Neural cell (in vitro differentiated cells): ENCODE measurements at regions not wholly inside any gene's neighbourhood (a gene's known extent, or its start where the extent isn't known, plus 50 kb on each side); places are given as distances from the start of the nearest gene placed in this dataset.

Experiments used
- H2AFZ ChIP-seq: fragments of 200-600, 300-800 bp; sonication (generic), shearing (Covaris generic); 2 replicates; pipeline ENCODE4 v1.6.0; 2014; ENCODE audit warnings: low read depth, mild to moderate bottlenecking, antibody characterized with exemption, low read length, moderate library complexity
- H3F3A ChIP-seq: fragments of 200-600 bp; shearing (Covaris generic); 2 replicates; pipeline ENCODE4 v1.6.1; 2016; ENCODE audit warnings: mild to moderate bottlenecking, moderate library complexity, mixed read lengths, antibody characterized with exemption, low read length; ENCODE audit not compliant: insufficient read depth, poor library complexity, severe bottlenecking
- H3K27ac ChIP-seq: fragments of 200-600, 300-800 bp; sonication (generic), shearing (Covaris generic); 2 replicates; pipeline ENCODE4 v1.5.1; 2014; ENCODE audit warnings: mild to moderate bottlenecking, low read length, moderate library complexity
- H3K27me3 ChIP-seq: fragments of 300-800, 200-600 bp; sonication (generic), shearing (Covaris generic); 2 replicates; pipeline ENCODE4 v1.6.0; 2014; ENCODE audit warnings: mild to moderate bottlenecking, low read depth, low read length, moderate library complexity; ENCODE audit not compliant: insufficient read depth
- H3K36me3 ChIP-seq: fragments of 300-800, 200-600 bp; sonication (generic), shearing (Covaris generic); 2 replicates; pipeline ENCODE4 v1.5.1; 2014; ENCODE audit warnings: mild to moderate bottlenecking, antibody characterized with exemption, low read length, moderate library complexity; ENCODE audit not compliant: insufficient read depth
- H3K4me2 ChIP-seq: fragments of 300-800, 200-600 bp; sonication (generic), shearing (Covaris generic); 2 replicates; pipeline ENCODE4 v1.6.0; 2014; ENCODE audit warnings: mild to moderate bottlenecking, low read length
- H3K4me3 ChIP-seq: fragments of 300-800, 200-600 bp; sonication (generic), shearing (Covaris generic); 2 replicates; pipeline ENCODE4 v1.5.1; 2014; ENCODE audit warnings: mild to moderate bottlenecking, low read length, moderate library complexity
- H3K79me2 ChIP-seq: fragments of 200-600 bp; shearing (Covaris generic); replicated peaks from 2 replicates; pipeline ENCODE4 v1.6.0; 2014; ENCODE audit warnings: mild to moderate bottlenecking, low read length, moderate library complexity; ENCODE audit not compliant: insufficient read depth
- H3K9ac ChIP-seq: fragments of 300-800, 200-600 bp; sonication (generic), shearing (Covaris generic); 2 replicates; pipeline ENCODE4 v1.6.1; 2016; ENCODE audit warnings: mild to moderate bottlenecking, low read length, mixed read lengths
- H3K9me2 ChIP-seq: fragments of 200-600 bp; shearing (Covaris generic); 2 replicates; pipeline ENCODE4 v1.6.1; 2016; ENCODE audit warnings: mild to moderate bottlenecking, low read length, mixed read lengths; ENCODE audit not compliant: insufficient read depth
- H3K9me3 ChIP-seq: fragments of 200-600, 300-800 bp; sonication (generic), shearing (Covaris generic); 2 replicates; pipeline ENCODE4 v1.6.1; 2016; ENCODE audit warnings: mild to moderate bottlenecking, mixed run types, low read length, moderate library complexity, mixed read lengths
- H4K20me1 ChIP-seq: fragments of 200-600 bp; shearing (Covaris generic); 2 replicates; pipeline ENCODE4 v1.6.1; 2016; ENCODE audit warnings: mild to moderate bottlenecking, mixed run types; ENCODE audit not compliant: insufficient read depth
- CTCF ChIP-seq: fragments of 450-650 bp; IDR thresholded peaks from 2 replicates; pipeline ENCODE4 v1.5.1; 2014; ENCODE audit warnings: antibody characterized with exemption, mild to moderate bottlenecking, moderate library complexity; ENCODE audit not compliant: poor library complexity, severe bottlenecking
- EP300 ChIP-seq: fragments of 450-650 bp; conservative IDR thresholded peaks from 2 replicates; pipeline ENCODE4 v1.6.1; 2014; ENCODE audit warnings: antibody characterized with exemption, mild to moderate bottlenecking, moderate library complexity; ENCODE audit not compliant: poor library complexity, severe bottlenecking
- EZH2 ChIP-seq: fragments of 200-600, 300-800 bp; shearing (Covaris generic), sonication (generic); IDR thresholded peaks from 2 replicates; pipeline ENCODE4 v1.6.1; 2014; ENCODE audit warnings: antibody characterized with exemption, low read length, borderline replicate concordance, mild to moderate bottlenecking; ENCODE audit not compliant: insufficient read depth, poor library complexity, severe bottlenecking
- MXI1 ChIP-seq: fragments of 450-650 bp; conservative IDR thresholded peaks from 2 replicates; pipeline ENCODE4 v1.6.1; 2014; ENCODE audit warnings: antibody characterized with exemption, mild to moderate bottlenecking; ENCODE audit not compliant: poor library complexity, severe bottlenecking
- POLR2AphosphoS5 ChIP-seq: IDR thresholded peaks from 2 replicates; pipeline ENCODE4 v1.6.1; 2012
- RAD21 ChIP-seq: fragments of 450-650 bp; conservative IDR thresholded peaks from 2 replicates; pipeline ENCODE4 v1.6.1; 2014; ENCODE audit warnings: antibody characterized with exemption, mild to moderate bottlenecking, moderate library complexity
- REST ChIP-seq: IDR thresholded peaks from 2 replicates; pipeline ENCODE4 v1.6.1; 2012; ENCODE audit warnings: borderline replicate concordance
- SMC3 ChIP-seq: fragments of 450-650 bp; conservative IDR thresholded peaks from 2 replicates; pipeline ENCODE4 v1.6.1; 2014; ENCODE audit warnings: antibody characterized with exemption, mild to moderate bottlenecking, moderate library complexity; ENCODE audit not compliant: poor library complexity
- TAF1 ChIP-seq: IDR thresholded peaks from 2 replicates; pipeline ENCODE4 v1.6.1; 2012; ENCODE audit warnings: low read depth

- TF ChIP-seq MXI1: no peak
- TF ChIP-seq EP300: no peak
Observed at GRCh38 chr20:24385547-24385946, 83.9 kb upstream of the SYNDIG1 start.

GRCh38 chr20:24384865-24385264 is 84.6 kb upstream of the SYNDIG1 start:
- Histone ChIP-seq H3K27me3 (no peaks in the 10 kb centered on the region), H4K20me1 (no peaks in the 10 kb centered on the region), H3K36me3 (no peaks in the 10 kb centered on the region), H3K79me2 (no peaks in the 10 kb centered on the region), H3K9ac (no peak overlapping the region), H3K27ac (no peak overlapping the region), H3K9me3 (no peaks in the 10 kb centered on the region), H3F3A (no peaks in the 10 kb centered on the region), H3K4me2 (no peak overlapping the region), H2AFZ (no peak overlapping the region), H3K9me2 (no peaks in the 10 kb centered on the region), H3K4me3 (no peak overlapping the region)
- TF ChIP-seq RAD21 (no peak), TAF1 (no peak), SMC3 (no peak), MXI1 (no peak), EP300 (no peak), POLR2AphosphoS5 (no peak), EZH2 (no peak), CTCF (no peak), REST (no peak)

More at GRCh38 chr20:24385547-24385946, 83.9 kb upstream of the SYNDIG1 start:
- Histone ChIP-seq H3K79me2 (no peaks in the 10 kb centered on the region), H2AFZ (no peak overlapping the region), H3K36me3 (no peaks in the 10 kb centered on the region), H4K20me1 (no peaks in the 10 kb centered on the region), H3K4me3 (no peak overlapping the region), H3K9me2 (no peaks in the 10 kb centered on the region), H3K27ac (no peak overlapping the region), H3K9me3 (no peaks in the 10 kb centered on the region), H3K9ac (no peak overlapping the region), H3K27me3 (no peaks in the 10 kb centered on the region), H3K4me2 (no peak overlapping the region), H3F3A (no peaks in the 10 kb centered on the region)

- Histone ChIP-seq H3K9me2 (no peaks in the 10 kb centered on the region), H3K27ac (no peak overlapping the region), H4K20me1 (no peaks in the 10 kb centered on the region), H2AFZ (no peak overlapping the region), H3K36me3 (no peaks in the 10 kb centered on the region), H3K79me2 (no peaks in the 10 kb centered on the region), H3K27me3 (no peaks in the 10 kb centered on the region), H3F3A (no peaks in the 10 kb centered on the region), H3K4me3 (no peak overlapping the region), H3K9ac (no peak overlapping the region), H3K4me2 (no peak overlapping the region), H3K9me3 (no peaks in the 10 kb centered on the region)
- TF ChIP-seq REST: no peak
- TF ChIP-seq SMC3: no peak
- TF ChIP-seq EZH2: no peak
- no peak for TF ChIP-seq RAD21
- TF ChIP-seq POLR2AphosphoS5: no peak
- TF ChIP-seq CTCF: no peak
- TF ChIP-seq EP300: no peak
Observed at GRCh38 chr20:24382743-24383142, 86.7 kb upstream of the SYNDIG1 start.
